Esophagus squamous epithelium (tissue), 5 donors: ENCODE measurements at regions not wholly inside any gene's neighbourhood (a gene's known extent, or its start where the extent isn't known, plus 50 kb on each side); places are given as distances from the start of the nearest gene placed in this dataset.
A peak's percentile ranks its signal among the peaks of the same experiment; 100 is the strongest.

Experiments used
- DNase-seq: peaks from one replicate; lab custom pipeline; 2025; lab: John Stamatoyannopoulos, UW
- H3K27ac ChIP-seq, 4 donors: fragments of 200-600 bp; sonication (generic); one replicate each; pipeline ENCODE4 v1.5.1; 2016 to 2019; ENCODE audit warnings: mild to moderate bottlenecking in 1 of 4
- H3K27me3 ChIP-seq, 4 donors: fragments of 200-600 bp; sonication (generic); 1 replicate in 3 of 4; 2 replicates in 1 of 4; pipeline versions ENCODE4 v1.5.1 to v1.6.0; 2017 to 2021; ENCODE audit warnings: antibody characterized with exemption in 1 of 4
- H3K36me3 ChIP-seq, 3 donors: fragments of 200-600 bp; sonication (generic); one replicate each; pipeline ENCODE4 v1.5.1; 2016 to 2019
- H3K4me1 ChIP-seq, 3 donors: fragments of 200-600 bp; sonication (generic); one replicate each; pipeline ENCODE4 v1.5.1; 2017 to 2019
- H3K4me3 ChIP-seq, 4 donors: fragments of 200-600 bp; sonication (generic); 1 replicate in 3 of 4; 2 replicates in 1 of 4; pipeline ENCODE4 v1.5.1; 2016 to 2019; ENCODE audit warnings: mild to moderate bottlenecking in 2 of 4, moderate library complexity in 1 of 4
- H3K9me3 ChIP-seq, 3 donors: fragments of 200-600 bp; sonication (generic); one replicate each; pipeline ENCODE4 v1.5.1; 2016 to 2019
- POLR2A ChIP-seq, 4 donors: fragments of 450-650 bp; IDR thresholded peaks; one replicate each; pipeline ENCODE4 v1.6.1; 2017; ENCODE audit warnings: antibody characterized with exemption in 4 of 4, mild to moderate bottlenecking in 4 of 4, moderate library complexity in 3 of 4
- WGBS, 2 donors: methylation state at CpG; one replicate each; pipeline ENCODE4 v1.1.5; 2018; 5-methylcytosine and 5-hydroxymethylcytosine counted together
- intact Hi-C: fragments of 100-400 bp; cut with DNase I; formaldehyde crosslinking; loops from one replicate; pipeline ENCODE4 v1.15.0; 2022
- TF ChIP-seq, protein P1 (sequence below), 6 experiments: fragments of 450-650 bp in 4 of 6; fragments of 200-600 bp in 2 of 6; sonication (generic) in 2 of 6; IDR thresholded peaks; one replicate each; pipeline ENCODE4 v1.5.1; 2016 to 2019; ENCODE audit warnings: antibody characterized with exemption in 6 of 6, mild to moderate bottlenecking in 4 of 6, moderate library complexity in 4 of 6
- donor health status: DM: yes; HTN: yes; CAD: no.

GRCh38 chr5:135704616-135705015 is 125.8 kb upstream of the CXCL14 start:
- TF ChIP-seq POLR2A (IDR thresholded peaks at IDR 0.05): no peak
- TF ChIP-seq, protein P1, sequence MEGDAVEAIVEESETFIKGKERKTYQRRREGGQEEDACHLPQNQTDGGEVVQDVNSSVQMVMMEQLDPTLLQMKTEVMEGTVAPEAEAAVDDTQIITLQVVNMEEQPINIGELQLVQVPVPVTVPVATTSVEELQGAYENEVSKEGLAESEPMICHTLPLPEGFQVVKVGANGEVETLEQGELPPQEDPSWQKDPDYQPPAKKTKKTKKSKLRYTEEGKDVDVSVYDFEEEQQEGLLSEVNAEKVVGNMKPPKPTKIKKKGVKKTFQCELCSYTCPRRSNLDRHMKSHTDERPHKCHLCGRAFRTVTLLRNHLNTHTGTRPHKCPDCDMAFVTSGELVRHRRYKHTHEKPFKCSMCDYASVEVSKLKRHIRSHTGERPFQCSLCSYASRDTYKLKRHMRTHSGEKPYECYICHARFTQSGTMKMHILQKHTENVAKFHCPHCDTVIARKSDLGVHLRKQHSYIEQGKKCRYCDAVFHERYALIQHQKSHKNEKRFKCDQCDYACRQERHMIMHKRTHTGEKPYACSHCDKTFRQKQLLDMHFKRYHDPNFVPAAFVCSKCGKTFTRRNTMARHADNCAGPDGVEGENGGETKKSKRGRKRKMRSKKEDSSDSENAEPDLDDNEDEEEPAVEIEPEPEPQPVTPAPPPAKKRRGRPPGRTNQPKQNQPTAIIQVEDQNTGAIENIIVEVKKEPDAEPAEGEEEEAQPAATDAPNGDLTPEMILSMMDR (IDR thresholded peaks at IDR 0.05): no peak
- Histone ChIP-seq H3K4me3 (no peak overlapping the region), H3K27ac (peak overlapping the region; percentile 46 to 73 (median 60)), H3K36me3 (no peaks in the 10 kb centered on the region), H3K9me3 (no peaks in the 10 kb centered on the region), H3K4me1 (peaks cover 0 to 52% (median 18%) of the 10 kb centered on the region in 3 donors), H3K27me3 (no peaks in the 10 kb centered on the region)
- intact Hi-C loops: no loop called here
- no peak for DNase-seq
- 17 to 23% methylated on average over 2 of the region's 2 CpGs for WGBS, 2 donors

DNA sequence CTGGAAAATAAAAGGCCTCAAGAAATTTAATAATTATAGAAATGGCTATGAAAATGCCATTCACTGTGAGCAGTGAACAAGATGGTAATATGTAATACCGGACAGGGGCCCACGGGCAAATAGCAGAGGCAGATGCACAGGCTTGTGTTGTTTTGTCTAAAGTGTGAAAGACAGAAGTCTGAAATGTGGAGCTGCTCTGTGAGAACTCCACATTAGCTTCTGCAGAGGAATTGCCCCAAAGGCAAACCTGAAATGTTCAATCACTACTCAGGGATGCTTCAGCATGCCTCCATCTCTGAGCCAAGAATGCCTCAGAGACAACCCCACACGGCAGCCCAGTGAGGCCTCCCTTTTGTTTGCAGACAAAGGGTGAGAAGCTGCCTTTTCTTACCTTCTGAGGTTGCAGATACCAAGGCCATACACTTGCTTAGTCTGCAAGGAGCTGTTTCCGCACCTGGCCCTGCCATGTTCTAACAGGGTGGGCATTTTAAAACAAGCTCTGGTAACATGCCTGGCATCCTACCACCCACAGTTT is 124.3 kb upstream of the CXCL14 start:
- Histone ChIP-seq H3K4me1 (peaks cover 0 to 46% (median 18%) of the 10 kb centered on the region in 3 donors), H3K27me3 (no peaks in the 10 kb centered on the region), H3K4me3 (no peak overlapping the region), H3K36me3 (no peaks in the 10 kb centered on the region), H3K27ac (peak overlapping the region; percentile 3 to 53 (median 20)), H3K9me3 (no peaks in the 10 kb centered on the region)
- intact Hi-C loops: no loop called here
- no peak for DNase-seq
- no peak for TF ChIP-seq POLR2A (IDR thresholded peaks at IDR 0.05)
- TF ChIP-seq, protein P1 (IDR thresholded peaks at IDR 0.05): no peak
- 44 to 49% methylated on average over 4 of the region's 4 CpGs for WGBS, 2 donors

GRCh38 chr5:135702191-135702590 is 123.4 kb upstream of the CXCL14 start:
- intact Hi-C loops: no loop called here
- no peak for DNase-seq
- Histone ChIP-seq H3K27ac (no peak overlapping the region), H3K4me1 (peaks cover 0 to 50% (median 18%) of the 10 kb centered on the region in 3 donors), H3K9me3 (no peaks in the 10 kb centered on the region), H3K4me3 (no peak overlapping the region), H3K27me3 (no peaks in the 10 kb centered on the region), H3K36me3 (no peaks in the 10 kb centered on the region)
- 82 to 85% methylated on average over 4 to 6 of the region's 6 CpGs for WGBS, 2 donors
- no peak for TF ChIP-seq POLR2A (IDR thresholded peaks at IDR 0.05)
- TF ChIP-seq, protein P1 (IDR thresholded peaks at IDR 0.05): no peak

DNA sequence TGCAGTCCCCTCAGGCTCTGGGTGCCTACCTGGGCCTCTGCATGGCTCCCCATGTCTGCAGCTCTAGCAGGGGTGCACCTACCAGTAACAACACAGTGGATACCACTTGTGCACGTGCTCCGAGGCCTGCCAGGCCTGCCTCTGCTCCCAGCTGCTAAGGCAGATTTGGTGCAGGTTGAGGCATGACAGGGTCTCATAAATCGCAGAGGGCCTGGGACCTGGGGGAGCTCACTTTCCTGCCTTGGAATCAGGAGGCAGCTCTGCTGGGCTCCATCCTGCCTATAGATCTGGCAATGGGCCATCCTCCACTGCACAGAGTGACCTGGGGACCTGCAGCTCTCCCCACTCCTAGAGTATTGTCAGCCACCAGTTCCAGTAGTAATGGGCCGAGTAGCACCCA is 121.9 kb upstream of the CXCL14 start:
- Histone ChIP-seq H3K9me3 (no peaks in the 10 kb centered on the region), H3K4me3 (no peak overlapping the region), H3K36me3 (no peaks in the 10 kb centered on the region), H3K27ac (no peak overlapping the region), H3K27me3 (no peaks in the 10 kb centered on the region), H3K4me1 (peaks cover 0 to 47% (median 11%) of the 10 kb centered on the region in 3 donors)
- DNase-seq: no peak
- TF ChIP-seq, protein P1 (IDR thresholded peaks at IDR 0.05): no peak
- no peak for TF ChIP-seq POLR2A (IDR thresholded peaks at IDR 0.05)
- 20% methylated on average over 1 of the region's 4 CpGs; no CpG with 5 or more reads in 1 of the 2 donors for WGBS, 2 donors
- intact Hi-C loops: no loop called here

GRCh38 chr5:135697959-135698345 is 119.2 kb upstream of the CXCL14 start:
- H3K27me3 ChIP-seq: no peaks in the 10 kb centered on the region
- intact Hi-C loops: no loop called here
- TF ChIP-seq, protein P1 (IDR thresholded peaks at IDR 0.05): no peak
- TF ChIP-seq POLR2A (IDR thresholded peaks at IDR 0.05): no peak
- DNase-seq: no peak
- no peak overlapping the region for H3K4me3 ChIP-seq
- H3K36me3 ChIP-seq: no peaks in the 10 kb centered on the region
- 87% methylated on average over 2 of the region's 3 CpGs; no CpG with 5 or more reads in 1 of the 2 donors for WGBS, 2 donors
- no peaks in the 10 kb centered on the region for H3K9me3 ChIP-seq
- H3K27ac ChIP-seq: no peak overlapping the region
- H3K4me1 ChIP-seq: peaks cover 8 to 47% (median 11%) of the 10 kb centered on the region in 3 donors
